ENCODE measurements at regions not wholly inside any gene's neighbourhood (a gene's known extent, or its start where the extent isn't known, plus 50 kb on each side); places are given as distances from the start of the nearest gene placed in this dataset.

DNA sequence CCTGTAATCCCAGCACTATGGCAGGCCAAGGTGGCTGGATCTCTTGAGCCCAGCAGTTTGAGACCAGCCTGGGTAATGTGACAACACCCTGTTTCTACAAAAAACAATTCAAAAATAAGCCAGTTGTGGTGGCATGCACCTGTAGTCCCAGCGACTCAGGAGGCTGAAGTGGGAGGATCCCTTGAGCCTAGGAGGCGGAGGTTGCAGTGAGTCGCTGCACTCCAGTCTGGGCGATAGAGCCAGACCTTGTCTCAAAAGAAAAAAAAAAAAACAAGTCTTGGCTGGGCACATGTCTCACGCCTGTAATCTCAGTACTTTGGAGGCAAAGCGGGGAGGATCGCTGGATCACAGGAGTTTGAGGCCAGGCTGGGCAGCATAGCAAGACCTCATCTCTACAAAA is 74.6 kb upstream of the PDSS1 start (continued):
- TF ChIP-seq EGR1 (IDR thresholded peaks at IDR 0.05; ENCODE audit: low read depth) (no peak), CBX3 (IDR thresholded peaks at IDR 0.05; ENCODE audit: low read depth) (no peak), FOSL1 (IDR thresholded peaks at IDR 0.05; ENCODE audit: low read depth) (no peak), ZFX (IDR thresholded peaks at IDR 0.05) (no peak), SP1 (IDR thresholded peaks at IDR 0.05; ENCODE audit: low read depth) (no peak), ZNF274 (IDR thresholded peaks at IDR 0.05; ENCODE audit: low read depth, low read length) (no peak), RAD21 (IDR thresholded peaks at IDR 0.05; ENCODE audit: low read depth) (no peak), EZH2phosphoT487 (IDR thresholded peaks at IDR 0.05; ENCODE audit: borderline replicate concordance) (no peak), ZBTB33 (IDR thresholded peaks at IDR 0.05; ENCODE audit: extremely low read depth, insufficient replicate concordance, low read length) (no peak)

GRCh38 chr10:26624006-26624405 is 73.5 kb upstream of the PDSS1 start:
- DNase-seq (ENCODE audit: low read depth, low spot score): no peak
- ChIA-PET POLR2A (no interaction called here), RAD21 (ENCODE audit: low non-redundant PET in 1 of 2, low total read pairs in 2 of 2, uncharacterized antibody in 2 of 2, unreplicated experiment in 2 of 2) (no interaction called here), CTCF (no interaction called here)
- no peak overlapping the region for H3K4me2 ChIP-seq (ENCODE audit: low read length)
- TF ChIP-seq, protein P1, sequence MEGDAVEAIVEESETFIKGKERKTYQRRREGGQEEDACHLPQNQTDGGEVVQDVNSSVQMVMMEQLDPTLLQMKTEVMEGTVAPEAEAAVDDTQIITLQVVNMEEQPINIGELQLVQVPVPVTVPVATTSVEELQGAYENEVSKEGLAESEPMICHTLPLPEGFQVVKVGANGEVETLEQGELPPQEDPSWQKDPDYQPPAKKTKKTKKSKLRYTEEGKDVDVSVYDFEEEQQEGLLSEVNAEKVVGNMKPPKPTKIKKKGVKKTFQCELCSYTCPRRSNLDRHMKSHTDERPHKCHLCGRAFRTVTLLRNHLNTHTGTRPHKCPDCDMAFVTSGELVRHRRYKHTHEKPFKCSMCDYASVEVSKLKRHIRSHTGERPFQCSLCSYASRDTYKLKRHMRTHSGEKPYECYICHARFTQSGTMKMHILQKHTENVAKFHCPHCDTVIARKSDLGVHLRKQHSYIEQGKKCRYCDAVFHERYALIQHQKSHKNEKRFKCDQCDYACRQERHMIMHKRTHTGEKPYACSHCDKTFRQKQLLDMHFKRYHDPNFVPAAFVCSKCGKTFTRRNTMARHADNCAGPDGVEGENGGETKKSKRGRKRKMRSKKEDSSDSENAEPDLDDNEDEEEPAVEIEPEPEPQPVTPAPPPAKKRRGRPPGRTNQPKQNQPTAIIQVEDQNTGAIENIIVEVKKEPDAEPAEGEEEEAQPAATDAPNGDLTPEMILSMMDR (IDR thresholded peaks at IDR 0.05 in 2 of 3, conservative IDR thresholded peaks at IDR 0.05 in 1 of 3; ENCODE audit: borderline replicate concordance in 1 of 3, insufficient read depth in 1 of 3, low read depth in 2 of 3, low read length in 2 of 3): no peak
- no peaks in the 10 kb centered on the region for H4K20me1 ChIP-seq (ENCODE audit: insufficient read depth)
- H2AFZ ChIP-seq (ENCODE audit: low read depth, low read length, poor library complexity, severe bottlenecking): no peak overlapping the region
- H3K9me3 ChIP-seq (ENCODE audit: control insufficient read depth in 1 of 2, insufficient read depth in 1 of 2, low read depth in 1 of 2, low read length in 2 of 2): no peaks in the 10 kb centered on the region
- H3K9ac ChIP-seq (ENCODE audit: low read length): no peak overlapping the region
- H3K4me1 ChIP-seq (ENCODE audit: control insufficient read depth in 1 of 2, insufficient read depth in 2 of 2, low read length in 2 of 2): peaks cover 5 to 12% of the 10 kb centered on the region in 2 experiments; a peak in 3 of 4 replicates
- BruUV-seq (replicated peaks): no TSS peak
- no peaks in the 10 kb centered on the region for H3K79me2 ChIP-seq (ENCODE audit: insufficient read depth, low read length)
- no peak overlapping the region for H3K27ac ChIP-seq (ENCODE audit: low read depth, low read length)
- intact Hi-C loops (cut with micrococcal nuclease): loop anchor here (2.0 kb wide), 1 partner anchor 695 kb away; no protein-coding TSS in a partner anchor
- H3K27me3 ChIP-seq (ENCODE audit: insufficient read depth, low read length): no peaks in the 10 kb centered on the region
- H3K36me3 ChIP-seq (ENCODE audit: control insufficient read depth in 1 of 2, insufficient read depth in 2 of 2, low read length in 2 of 2): no peaks in the 10 kb centered on the region
- H3K9me2 ChIP-seq (ENCODE audit: insufficient read depth): no peaks in the 10 kb centered on the region
- no peak overlapping the region for H3K4me3 ChIP-seq (replicated peaks in 1 of 2; ENCODE audit: low read depth in 1 of 2, low read length in 2 of 2)
- ATAC-seq: no peak

All from HCT116 (cell line).